GM19043 (cell line): ENCODE measurements at regions not wholly inside any gene's neighbourhood (a gene's known extent, or its start where the extent isn't known, plus 50 kb on each side); places are given as distances from the start of the nearest gene placed in this dataset.
"Not testable (repeated sequence)": the region's sequence is repeated elsewhere in the genome, so short reads cannot be mapped to it uniquely, and the experiment has no call there.

Experiments
- ATAC-seq: cut with Tn5 transposase; IDR thresholded peaks from one replicate; pipeline ENCODE4 v1.9.1; 2021; ENCODE audit warnings: low read depth; ENCODE audit not compliant: unreplicated experiment

DNA sequence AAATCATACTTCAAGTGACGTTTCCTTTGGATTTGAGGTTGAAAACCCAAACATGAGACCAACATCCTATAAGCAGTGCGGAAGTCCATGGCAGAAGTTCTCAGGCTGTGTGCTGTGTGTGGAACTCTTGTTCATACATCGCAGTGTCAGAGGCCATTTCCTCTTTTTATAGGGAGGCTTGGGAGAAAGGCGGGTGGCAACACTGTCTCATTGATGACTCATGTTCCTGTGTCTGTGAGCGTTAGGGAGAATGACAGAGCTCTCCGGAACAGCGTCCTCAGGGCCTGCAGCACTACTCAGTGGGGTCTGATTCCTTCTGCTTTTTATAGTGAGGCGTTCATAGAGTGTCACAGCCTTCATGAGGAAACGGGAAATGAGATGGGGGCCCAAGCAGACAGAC lies 98.8 kb upstream of the BASP1 start:
- peak; percentile 90 for ATAC-seq

DNA sequence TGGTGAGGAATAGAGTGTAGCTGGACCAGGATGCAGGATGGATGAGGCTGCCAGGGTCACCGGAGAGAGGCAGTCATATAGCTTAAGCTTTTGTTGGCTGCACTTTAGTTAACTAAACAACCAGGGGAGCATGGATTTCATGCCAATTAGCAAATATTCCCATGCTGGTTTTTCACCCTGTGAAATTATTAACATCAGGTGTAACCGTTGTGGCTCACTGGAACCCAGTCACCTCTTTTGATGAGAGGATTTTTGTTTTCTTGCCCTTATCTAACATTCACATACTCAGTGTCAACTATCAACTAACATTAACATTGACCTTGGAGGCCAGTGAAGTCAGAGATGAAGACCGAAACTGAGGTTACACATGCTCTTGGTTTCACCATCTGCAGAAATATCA lies 97.2 kb upstream of the BASP1 start:
- no peak for ATAC-seq

DNA sequence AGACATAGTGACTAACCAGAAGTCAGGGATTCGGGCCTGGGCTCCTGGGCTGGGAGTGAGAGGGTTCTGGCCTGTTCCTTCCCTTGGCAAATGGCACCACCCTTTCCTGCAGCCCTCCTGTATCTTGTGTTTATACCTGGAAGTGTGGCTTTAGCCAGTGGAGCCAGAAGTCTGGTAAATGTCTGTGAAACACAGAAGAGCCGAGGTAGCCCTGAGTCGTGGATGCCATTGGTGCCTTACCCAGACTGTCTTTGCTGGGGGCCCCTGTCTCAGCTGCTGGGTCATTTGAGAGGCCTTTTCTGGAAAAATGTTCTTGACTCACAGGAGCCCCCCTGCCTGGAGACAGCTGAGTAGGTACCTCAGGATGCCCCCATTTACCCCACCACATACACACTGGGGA lies 95.7 kb upstream of the BASP1 start:
- ATAC-seq, result no peak

DNA sequence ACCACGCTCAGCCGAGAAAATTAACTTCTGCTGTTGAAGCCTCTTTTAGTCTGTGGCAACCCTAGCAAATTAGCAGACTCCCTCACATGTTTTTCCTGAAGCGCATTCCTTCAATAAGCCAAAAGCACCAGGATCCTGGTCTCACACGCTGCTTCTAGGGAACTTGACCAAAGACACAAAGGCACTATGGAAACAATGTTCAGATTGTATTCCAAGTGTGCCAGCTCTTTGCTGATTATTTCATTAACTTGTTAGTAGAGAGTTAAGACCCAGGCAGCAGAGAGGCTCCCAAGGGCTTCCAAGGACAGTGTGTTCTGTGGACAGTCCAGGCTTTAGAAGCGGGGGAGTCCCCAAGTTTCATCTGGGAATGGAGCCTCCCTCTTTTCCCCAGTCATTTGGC lies 94.4 kb upstream of the BASP1 start:
- ATAC-seq, result no peak

DNA sequence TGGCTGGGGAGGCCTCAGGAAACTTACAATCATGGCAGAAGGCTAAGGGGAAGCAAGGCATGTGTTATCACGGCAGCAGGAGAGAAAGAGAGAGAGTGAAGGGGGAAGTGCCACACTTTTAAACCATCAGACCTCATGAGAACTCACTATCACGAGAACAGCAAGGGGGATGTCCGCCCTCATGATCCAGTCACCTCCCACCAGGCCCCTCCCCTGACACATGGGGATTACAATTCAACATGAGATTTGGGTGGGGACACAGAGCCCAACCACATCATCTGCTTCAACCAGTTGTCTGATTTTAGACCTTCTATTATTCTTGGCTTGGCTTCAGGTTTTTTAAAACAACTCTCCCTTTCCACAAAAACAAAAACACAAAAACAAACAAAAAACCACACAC lies 93.7 kb upstream of the BASP1 start:
- ATAC-seq, result not testable (repeated sequence)

DNA sequence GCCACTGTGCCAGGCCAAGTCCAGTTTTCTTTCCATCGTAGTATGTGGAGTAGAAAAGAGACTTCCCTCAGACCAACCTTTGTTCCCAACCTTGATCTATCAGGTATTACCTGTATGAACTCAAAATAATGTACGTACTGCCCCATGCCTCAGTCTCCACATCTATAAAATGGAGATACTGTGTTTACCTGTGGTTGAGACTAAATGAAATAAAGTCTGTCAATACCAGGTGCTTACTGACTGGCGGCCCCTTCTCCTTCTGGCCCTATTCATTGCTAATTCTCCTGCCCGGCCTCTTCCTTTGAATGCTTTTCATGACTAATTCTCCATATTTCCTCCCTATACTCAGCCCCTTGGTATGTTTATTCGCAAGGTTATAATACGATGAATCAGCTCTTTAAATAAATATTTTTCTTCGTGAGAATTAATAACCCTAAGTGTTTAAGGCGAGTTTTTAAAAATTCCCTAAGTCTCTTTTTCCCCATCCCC lies 89.6 kb upstream of the BASP1 start:
- no peak for ATAC-seq

DNA sequence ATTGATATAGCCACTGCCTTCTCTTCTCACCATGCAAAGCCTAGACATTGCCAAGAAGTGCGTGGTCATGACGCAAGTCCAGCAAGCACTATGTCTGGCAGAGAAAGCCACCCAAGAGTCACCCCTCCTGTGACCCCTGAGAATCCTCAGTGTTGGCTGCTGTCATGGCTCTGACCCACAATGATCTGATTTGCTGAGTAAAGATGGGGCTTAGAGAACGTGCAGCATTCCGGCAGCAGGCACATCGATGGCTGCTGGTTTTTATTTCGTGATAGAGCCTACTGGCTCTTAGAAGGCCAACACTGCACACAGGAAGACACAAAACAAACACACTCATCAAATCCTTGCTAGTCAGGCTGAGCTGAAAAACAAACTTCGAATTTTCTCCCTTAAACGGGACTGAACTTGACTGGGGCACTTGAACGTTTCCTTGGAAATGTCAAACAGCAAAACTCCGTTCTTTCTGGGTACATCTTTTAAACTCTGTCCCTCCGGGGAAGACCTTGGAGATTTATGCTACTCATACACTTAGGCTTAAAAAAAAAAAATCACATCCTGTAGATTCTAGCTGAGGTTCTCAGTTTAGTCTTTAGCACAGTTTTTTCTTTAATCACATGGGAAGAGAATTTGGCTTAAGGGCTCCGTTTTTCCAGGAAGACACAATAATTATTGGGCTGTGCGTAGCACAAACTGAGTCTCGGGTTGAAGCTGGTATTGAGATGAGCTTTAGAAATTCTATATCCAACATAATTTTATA lies 88.2 kb upstream of the BASP1 start:
- ATAC-seq, result no peak

DNA sequence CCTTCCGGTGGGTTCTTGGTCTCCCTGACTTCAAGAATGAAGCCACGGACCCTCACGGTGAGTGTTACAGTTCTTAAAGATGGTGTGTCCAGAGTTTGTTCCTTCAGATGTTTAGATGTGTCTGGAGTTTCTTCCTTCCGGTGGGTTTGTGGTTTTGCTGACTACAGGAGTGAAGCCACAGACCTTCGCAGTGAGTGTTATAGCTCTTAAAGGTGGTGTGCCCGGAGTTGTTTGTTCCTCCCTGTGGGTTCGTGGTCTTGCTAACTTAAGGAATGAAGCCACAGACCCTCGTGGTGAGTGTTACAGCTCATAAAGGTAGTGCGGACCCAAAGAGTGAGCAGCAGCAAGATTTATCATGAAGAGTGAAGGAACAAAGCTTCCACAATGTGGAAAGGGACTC lies 87.1 kb upstream of the BASP1 start:
- not testable (repeated sequence) for ATAC-seq

DNA sequence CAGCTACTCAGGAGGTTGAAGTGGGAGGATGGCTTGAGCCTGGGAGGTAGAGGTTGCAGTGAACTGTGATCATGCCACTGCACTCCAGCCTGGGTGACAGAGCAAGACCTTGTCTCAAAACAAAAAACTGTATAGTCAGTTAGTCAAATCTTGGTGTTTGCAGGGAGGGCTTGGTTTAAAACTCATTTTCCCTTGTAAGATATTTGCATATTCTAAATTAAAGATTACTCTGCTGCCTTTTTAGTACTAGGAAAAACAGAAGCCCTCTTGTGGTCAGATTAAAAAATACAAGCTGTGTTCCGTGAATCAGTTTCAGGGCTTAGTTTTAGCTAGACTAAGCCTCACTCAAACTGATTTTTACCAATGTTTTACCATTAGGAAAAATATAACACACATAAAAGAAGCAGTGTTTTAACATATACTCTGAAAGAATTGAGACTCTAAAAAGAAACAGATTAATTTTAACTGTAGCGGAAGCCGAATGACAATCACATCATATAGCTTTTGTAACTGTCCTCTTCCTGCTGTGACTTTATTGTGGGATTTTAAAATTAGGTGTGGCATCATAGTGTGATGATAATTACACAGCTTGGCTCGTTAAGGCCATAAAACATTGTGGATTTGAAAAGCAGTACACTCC lies 84.9 kb upstream of the BASP1 start:
- ATAC-seq, result peak; percentile 74

DNA sequence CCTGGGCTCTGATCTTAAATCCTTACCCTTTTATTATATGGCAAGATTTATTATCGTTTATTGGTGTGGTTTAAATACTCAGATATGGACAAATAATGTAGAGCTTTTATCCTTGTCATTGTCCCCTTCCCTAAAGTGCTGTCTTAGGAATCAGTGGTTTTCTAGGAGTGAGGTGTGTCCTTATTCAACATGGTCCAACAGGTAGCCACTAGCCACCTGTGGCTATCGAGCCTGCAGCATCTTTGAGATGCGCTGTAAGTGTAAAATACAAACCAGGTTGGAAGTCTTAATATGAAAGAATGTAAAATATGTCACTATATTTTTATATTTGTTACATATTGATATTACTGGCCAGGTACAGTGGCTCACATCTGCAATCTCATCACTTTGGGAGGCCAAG lies 82.4 kb upstream of the BASP1 start:
- no peak for ATAC-seq

DNA sequence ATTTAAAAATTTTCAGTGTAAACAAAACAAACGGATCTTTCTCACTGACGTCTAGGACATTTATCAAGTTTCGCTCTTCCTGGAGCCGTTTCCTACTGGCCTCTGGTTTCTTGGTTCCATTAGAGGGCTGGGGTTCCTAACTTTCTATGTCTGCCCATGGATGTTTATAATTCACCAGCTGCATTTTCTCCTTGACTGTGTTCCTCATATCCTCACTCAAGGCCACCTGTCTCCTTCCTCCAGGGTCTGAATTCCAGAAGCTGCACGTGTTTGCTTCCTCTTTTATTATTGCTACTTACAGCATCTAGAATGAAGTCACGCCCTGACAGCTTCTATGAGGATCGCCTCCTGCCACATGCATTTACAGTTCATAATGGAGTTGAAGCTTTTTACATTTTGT lies 74.1 kb upstream of the BASP1 start:
- ATAC-seq, result no peak

DNA sequence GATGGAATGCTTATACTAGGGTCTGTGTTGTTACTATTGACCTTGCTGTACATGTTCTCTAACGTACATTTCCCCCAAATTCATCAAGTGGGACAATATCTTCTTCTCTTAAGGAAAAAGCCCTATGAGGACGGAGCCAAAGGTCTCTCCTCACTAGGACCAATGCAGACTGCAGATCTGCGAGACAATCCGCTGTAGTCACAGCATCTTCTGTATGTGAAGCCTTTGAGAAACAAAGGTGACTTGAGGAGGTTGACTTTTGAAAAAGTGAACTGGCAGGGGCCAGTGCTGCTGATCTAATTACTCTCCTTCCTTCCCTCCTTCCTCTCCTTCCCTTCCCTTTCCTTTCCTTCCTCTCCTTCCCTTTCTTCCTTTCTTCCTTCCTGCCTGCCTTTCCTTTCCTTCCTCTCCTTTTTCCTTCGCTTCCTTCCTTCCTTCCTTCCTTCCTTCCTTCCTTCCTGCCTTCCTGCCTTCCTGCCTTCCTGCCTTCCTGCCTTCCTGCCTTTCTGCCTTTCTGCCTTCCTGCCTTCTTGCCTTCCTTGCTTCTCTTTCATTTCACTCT lies 71.1 kb upstream of the BASP1 start:
- ATAC-seq, result no peak

DNA sequence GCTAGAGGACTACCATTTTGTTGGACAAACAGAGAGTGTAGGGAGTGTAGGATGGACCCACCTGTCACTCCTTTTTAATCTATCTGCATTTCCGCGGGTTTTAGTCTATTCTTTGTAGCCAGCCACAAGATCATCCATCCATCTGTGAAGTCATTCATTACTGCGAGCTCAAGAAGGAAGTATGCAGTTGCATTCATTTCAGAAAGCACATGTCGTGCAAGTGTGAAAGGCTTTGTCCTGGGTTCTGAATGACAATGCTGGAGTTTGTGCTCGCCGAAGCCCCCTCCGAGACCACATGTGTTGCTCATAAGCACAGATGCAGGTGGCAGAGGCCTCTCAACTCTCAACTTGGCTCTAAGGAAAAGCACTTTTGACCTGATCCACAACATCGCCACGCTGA lies 70.3 kb upstream of the BASP1 start:
- ATAC-seq, result no peak

DNA sequence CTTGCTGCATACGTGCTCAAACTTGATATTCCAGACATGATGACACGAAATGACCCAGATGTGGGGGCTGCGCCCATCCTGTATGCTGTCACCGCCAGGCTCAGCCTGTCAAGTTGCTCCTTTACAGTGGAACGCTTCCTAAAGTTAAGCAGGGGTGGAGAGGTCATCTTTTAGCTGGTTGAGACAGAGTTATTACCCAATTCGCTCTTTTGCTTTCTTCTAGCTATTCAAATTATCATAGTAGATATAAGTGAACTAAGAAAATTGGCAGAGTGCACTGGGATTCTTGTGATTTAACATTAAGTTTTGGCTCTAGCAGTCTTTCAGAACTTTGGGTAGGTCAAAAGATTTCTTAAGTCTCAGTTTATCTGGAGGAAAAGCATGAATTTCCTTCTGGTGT lies 69.8 kb upstream of the BASP1 start:
- ATAC-seq, result no peak

DNA sequence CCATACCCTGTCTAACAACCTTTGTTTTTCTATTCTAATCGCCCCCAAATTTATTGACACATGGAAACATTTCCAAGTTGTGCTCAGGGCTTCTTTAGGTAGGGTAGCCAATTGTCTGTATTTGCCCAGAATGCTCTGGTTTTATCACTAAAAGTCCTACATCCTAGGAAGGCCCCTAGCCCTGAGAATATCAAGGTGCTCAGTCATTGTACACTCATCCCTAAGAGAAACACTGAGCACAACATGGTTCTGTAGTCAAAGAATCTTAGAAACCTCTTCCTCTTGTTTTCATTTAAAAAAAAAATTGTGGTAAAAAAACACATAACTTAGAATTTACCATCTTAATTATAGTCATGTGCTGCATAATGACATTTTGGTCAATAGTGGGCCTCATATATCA lies 69.0 kb upstream of the BASP1 start:
- ATAC-seq, result no peak

DNA sequence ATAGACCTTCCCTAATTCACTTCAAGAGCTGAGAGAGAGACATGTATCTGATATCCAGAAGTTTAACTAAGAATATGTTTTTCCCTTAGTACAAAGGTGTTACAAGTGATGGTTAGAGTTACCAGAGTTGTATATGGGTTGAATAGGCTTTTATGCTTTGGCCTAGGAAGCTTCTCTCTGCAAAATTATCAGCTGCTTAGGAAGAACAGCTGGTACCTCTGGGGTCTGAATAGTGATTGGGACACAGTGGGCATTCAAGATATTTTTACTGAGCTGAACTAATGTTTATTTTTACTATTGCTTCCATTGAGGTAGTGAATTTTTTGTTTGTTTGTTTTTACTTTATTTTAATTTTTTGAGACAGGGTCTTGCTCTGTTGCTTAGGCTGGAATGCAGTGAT lies 67.6 kb upstream of the BASP1 start:
- no peak for ATAC-seq

DNA sequence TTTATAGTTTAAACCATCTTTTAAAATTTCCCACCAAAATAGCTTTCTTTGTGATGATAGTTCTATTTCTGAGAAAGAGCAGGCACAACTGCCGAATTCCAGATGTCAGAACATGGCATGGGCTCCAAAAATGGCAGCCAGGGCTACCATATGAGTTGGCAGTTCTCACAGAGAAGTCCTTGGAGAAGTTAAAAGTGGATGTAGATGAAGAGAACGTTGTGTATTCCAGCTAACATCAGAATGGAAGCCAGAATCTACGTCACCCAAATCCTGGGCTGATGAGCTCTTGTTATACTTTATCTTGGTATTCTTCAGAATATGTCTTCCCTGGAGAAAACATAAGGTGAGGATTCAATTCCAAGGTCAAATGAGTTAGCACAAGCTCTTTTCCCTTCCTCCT lies 66.9 kb upstream of the BASP1 start:
- no peak for ATAC-seq

DNA sequence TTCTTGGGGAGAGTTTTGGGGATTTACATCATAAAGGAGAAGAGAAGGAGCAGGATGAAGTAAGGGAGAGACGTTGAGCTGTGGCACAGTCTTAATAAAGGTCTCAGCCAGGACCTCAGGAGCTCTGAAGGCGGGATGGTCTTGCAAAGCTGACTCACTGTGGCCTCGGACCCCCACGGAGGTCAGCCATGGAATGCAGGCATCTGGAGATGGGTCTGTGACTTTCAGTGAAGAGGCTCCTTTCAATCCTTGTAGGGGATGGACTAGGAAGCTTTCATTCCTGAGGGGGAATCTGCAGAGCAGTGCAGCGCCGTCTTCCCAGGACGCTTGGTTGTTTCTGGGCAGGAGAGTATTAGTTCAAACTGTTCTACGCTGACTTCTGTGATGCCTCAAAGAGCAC lies 65.7 kb upstream of the BASP1 start:
- ATAC-seq, result no peak

DNA sequence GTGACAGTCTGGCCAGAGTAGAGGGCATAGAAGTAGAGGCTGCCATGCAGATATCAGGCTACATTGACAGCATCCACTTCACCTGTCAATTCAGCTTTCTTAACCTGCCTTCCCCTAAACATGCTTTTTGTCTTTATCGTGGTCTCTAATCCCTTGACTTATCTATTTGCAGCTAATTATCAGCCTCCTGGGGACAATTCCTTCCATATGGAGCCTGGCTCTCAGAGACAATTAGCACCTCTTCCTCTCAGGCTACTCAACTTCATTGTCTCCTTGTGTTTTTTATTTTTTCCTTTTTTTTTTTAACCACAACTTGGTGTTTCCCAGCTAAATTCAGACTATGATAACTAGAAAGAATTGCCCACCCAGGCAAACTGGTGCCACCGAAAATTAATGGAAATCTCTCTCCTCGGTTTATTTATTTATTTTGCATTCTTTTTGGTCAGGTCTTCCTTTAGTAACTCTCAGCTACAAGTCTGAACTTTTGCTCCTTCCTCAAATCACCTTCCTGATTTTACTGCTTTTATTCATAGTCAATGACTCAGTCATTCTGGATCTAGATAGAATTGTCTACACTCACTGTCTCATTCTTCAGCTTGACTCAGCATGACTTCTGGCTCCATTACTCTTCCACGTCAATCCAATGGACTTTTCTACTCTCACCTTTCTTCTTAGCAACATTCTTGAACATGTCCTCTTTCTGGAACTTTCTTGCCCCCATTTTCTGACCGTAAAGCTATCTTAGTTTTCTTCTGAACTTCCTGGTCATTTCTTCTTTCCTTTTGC lies 63.0 kb upstream of the BASP1 start:
- ATAC-seq, result no peak

DNA sequence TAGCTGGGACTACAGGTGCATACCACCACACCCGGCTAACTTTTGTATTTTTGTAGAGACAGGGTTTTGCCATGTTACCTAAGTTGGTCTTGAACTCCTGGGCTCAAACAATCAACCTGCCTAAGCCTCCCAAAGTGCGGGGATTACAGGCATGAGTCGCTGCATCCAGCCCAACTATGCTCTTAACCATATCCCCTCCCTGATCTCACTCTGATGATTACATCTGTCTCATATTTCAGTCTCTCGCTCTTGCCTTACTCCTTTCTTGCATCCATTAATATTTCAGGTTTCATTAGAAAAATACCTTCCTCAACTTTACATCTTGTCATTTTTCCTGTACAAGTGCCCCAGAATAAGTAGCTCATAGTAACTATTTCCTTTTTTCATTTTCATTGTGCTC lies 61.0 kb upstream of the BASP1 start:
- no peak for ATAC-seq

DNA sequence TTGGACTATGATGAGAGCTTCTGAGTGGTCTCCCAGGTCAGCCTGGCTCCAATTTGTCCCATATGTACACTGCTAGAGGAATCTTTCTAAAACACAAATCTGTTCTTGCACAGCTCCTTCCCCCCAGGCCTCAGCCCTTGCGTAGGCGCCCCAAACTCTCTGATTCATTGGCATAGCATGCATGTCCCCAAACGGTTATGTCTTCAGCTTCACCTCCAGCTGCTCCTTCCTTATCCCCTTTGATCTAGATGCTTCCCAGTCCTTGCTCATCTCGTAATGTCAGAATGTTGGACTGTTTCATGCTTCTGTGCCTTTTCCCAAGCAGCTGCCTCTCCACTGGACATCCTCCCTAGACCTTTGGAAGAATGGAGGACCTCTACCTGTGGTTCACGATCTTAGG lies 60.1 kb upstream of the BASP1 start:
- no peak for ATAC-seq
